HG03025 (cell line): ENCODE measurements at regions not wholly inside any gene's neighbourhood (a gene's known extent, or its start where the extent isn't known, plus 50 kb on each side); places are given as distances from the start of the nearest gene placed in this dataset.

ENCODE experiments used
- ATAC-seq: cut with Tn5 transposase; IDR thresholded peaks from one replicate; pipeline ENCODE4 v1.9.1; 2021; ENCODE audit warnings: mild to moderate bottlenecking, moderate library complexity; ENCODE audit not compliant: unreplicated experiment, low FRiP score

DNA sequence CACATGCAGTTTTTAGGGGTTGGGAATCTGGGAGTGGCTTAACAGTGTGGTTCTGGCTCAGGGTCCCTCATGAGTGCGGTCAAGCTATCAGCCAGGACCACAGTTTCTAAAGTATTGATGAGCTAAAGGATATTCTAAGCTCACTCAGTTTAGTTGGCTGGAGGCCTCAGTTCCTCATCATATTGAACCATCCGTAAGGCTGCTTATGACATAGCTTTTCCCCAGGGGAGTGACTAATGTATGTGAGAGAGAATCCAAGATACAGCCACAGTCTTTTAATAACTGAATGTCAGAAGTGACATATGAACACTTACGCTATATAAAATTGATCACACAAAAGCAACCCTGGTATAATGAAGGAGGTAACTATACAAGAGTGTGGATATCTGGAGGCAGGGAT lies 245.3 kb downstream of the POLR1F start:
- no peak for ATAC-seq

DNA sequence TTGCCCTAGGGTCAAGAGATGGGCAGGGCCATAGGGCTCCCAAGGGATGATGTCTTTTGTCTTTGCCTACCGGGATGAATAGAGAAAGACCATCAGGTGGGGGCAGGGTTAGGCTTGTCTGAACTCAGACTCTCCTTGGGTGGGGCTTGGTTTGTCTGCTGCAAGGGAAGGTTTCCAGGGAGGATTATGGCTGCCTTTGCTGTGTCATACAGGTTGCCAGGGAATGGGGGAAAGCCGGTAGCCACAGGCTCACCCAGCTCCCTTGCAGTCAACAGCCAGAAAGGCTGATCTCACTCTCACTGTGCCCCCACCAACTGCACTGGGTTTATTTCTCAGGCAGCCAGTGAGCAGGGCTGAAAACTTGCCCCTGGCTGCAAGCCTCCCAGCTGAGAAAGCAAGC lies 253.2 kb downstream of the POLR1F start:
- no peak for ATAC-seq

DNA sequence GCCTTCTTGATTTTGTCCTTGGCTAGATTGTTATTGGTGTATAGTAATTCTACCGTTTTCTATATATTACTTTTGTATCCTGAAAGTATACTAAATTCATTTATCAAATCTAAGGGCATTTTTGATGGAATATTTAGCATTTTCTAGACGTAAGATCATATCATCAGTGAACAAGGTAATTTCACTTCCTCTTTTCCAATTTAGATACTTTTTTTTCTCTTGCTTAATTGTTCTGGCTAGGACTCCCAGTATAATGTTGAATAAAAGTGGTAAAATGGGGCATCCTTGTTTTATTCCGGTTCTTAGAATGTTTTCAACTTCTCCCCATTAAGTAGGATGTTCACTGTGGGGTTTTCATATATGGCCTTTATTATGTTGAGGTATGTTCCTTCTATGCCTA lies 260.7 kb downstream of the POLR1F start:
- no peak for ATAC-seq

- ATAC-seq, result no peak
Observed at GRCh38 chr7:19442016-19442785, 266.6 kb downstream of the POLR1F start.

DNA sequence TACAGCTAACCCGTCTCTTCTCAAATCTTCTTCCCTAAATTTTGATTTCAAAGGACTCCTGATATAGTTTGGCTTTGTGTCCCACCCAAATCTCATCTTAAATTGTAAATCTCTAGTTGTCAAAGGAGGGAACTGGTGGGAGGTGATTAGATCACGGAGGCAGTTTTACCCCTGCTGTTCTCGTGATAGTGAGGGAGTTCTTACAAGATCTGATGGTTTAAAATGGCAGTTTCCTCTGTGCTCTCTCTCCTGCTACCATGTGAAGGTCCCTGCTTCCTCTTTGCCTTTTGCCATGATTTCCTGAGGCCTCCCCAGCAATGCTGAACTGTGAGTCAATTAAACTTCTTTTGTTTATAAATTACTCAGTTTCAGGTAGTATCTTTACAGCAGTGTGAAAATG lies 269.3 kb downstream of the POLR1F start:
- no peak for ATAC-seq

DNA sequence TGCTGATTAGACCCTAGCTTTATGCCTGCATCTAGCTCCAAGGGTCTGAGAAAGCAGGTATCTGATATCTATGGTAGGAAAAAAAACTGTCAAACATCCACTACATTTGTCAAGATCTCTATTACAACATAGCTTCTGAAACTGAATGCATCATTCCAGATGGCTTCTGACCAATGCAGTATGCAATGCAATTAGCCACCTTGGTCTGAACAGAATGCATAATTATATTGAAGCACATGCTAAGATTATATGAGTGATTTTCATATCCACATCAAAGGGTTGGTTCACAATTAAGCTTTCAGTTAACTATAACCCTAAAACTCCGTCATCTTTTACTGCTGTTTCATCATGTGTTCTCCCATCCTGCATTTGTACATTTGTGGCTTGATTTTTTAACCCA lies 271.4 kb downstream of the POLR1F start:
- no peak for ATAC-seq

GRCh38 chr7:19427944-19428343 lies 280.9 kb downstream of the POLR1F start:
- no peak for ATAC-seq

DNA sequence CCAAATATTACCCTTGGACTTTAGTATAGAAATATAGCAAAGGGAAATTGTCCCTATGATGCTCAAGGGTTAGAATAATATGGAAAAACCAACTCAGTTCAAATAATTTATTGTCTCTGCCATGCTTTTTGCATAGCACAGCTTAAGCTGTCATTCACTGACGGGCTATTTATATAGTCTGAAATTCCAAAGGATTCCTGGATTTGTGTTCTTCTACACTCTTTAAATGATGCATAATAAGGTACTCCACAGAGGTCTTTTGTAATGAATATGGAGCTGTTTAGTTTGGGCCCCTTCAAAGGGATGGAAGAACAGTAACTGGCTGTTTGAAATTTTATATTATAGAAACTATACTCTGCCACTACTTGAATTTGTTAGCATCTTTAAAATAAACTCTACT lies 276.6 kb upstream of the FERD3L start:
- no peak for ATAC-seq

- no peak for ATAC-seq
Observed at GRCh38 chr7:19417231-19417630, 272.0 kb upstream of the FERD3L start.

- no peak for ATAC-seq
Observed at GRCh38 chr7:19415123-19415522, 269.9 kb upstream of the FERD3L start.

DNA sequence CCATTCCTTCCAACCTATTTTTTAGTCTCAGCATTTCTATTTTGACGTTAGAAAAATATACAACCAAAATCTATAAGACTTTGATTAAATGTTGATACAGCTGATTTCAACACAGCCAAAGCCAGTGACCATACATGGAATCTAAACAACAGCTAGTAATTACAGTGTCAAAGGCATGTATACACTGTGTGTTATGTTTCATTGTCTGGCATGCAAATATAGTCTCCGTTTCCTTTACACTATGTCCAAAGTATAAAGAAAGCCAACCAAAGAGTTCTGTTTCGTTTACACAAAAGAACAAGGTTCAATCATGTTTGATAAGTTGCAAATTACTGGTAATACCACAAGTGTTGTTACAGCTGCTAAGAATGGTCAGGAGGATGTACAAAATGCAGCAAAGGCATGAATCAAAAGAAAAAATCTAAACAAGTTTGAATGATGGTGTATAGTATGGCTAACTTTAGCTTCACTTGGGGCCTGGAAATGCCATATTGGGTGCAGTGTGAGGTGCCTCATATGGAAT lies 268.3 kb upstream of the FERD3L start:
- ATAC-seq, result no peak

- no peak for ATAC-seq
Observed at GRCh38 chr7:19410691-19411090, 265.5 kb upstream of the FERD3L start.

GRCh38 chr7:19410106-19410505 lies 264.9 kb upstream of the FERD3L start:
- no peak for ATAC-seq

GRCh38 chr7:19408706-19409220 lies 263.5 kb upstream of the FERD3L start:
- no peak for ATAC-seq

DNA sequence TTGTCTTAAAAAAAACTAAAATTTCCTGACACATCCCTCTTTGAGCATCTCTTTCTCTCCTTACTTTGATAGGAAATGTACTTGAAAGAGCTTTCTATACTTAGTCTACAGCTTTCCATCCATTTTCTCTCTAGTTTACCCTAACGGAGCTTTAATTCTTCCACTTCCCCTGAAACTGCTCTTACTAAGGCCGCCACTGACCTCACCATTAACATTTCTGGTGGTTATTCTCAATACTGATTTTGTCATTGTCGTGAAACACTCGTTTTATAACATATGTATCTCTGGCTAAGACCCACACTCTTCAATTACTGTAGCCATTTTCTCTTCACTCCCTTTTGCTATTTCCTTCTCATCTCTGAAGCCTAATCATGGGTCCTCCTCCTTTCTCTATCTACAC lies 262.0 kb upstream of the FERD3L start:
- ATAC-seq, result no peak

GRCh38 chr7:19405541-19405940 lies 260.3 kb upstream of the FERD3L start:
- no peak for ATAC-seq

GRCh38 chr7:19404912-19405329 lies 259.7 kb upstream of the FERD3L start:
- no peak for ATAC-seq

GRCh38 chr7:19403691-19404090 lies 258.5 kb upstream of the FERD3L start:
- ATAC-seq, result no peak

GRCh38 chr7:19401461-19401860 lies 256.2 kb upstream of the FERD3L start:
- ATAC-seq, result no peak

DNA sequence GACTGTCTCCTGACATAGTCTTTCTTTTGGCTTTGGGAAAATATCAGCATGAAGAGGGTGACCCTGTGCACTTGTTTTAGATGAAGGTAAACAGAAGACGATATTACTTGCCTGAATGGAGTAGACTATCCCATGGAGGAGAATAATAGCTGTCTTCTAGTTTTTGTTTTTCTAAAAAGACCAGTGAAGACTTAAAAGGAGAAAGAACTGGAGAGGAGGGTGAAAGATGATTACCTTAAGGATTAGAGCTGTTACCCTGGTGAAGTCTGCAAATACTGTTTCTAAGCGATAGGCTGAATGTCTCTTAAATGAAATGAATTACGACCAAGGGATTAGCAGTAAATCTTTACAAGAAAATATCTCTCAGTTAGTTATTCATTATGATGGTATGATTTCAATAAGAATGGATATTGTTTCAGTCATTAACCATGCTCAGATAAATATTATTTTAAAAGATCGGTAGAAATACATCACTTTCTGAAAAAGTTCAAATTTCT lies 255.6 kb upstream of the FERD3L start:
- no peak for ATAC-seq

DNA sequence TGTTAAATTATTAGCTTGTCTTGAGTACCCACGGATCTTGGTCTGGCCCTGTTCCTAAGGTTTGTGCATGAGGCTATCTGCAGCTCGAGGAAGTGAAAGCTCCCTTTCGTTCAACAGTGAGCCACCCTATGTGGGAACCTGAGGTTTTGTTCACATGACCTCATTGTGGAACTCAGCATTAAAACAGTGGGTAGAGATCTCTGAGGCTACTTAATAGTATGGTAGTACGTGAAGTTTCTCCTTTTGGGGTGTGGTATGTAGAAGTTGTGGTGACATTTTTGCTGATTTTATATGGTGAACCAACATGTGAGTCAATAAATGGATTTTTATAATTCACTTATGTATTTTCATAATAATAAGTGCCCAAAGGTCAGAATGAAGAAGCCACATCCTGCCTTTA lies 252.7 kb upstream of the FERD3L start:
- ATAC-seq, result peak; percentile 61

- no peak for ATAC-seq
Observed at GRCh38 chr7:19392246-19392645, 247.0 kb upstream of the FERD3L start.
